Activated CD4-positive, alpha-beta memory T cell treated with anti-CD3 and anti-CD28 coated beads for 36 hours (primary cell): ENCODE measurements at regions not wholly inside any gene's neighbourhood (a gene's known extent, or its start where the extent isn't known, plus 50 kb on each side); places are given as distances from the start of the nearest gene placed in this dataset.
"Not testable (repeated sequence)": the region's sequence is repeated elsewhere in the genome, so short reads cannot be mapped to it uniquely, and the experiment has no call there.

Experiments used
- CTCF ChIA-PET: fragments of 350-600 bp; sonication (Branson Sonifier 250); formaldehyde crosslinking; loops from one replicate; lab custom pipeline; 2021; ENCODE audit warnings: antibody characterized with exemption, inconsistent platforms; lab: Charles Lee
- POLR2A ChIA-PET: fragments of 350-600 bp; sonication (Branson Sonifier 250); formaldehyde crosslinking; loops from one replicate; lab custom pipeline; 2021; ENCODE audit warnings: antibody characterized with exemption; lab: Charles Lee
- DNase-seq: peaks from one replicate; pipeline ENCODE4 v3.0.0-alpha.2; 2020
- H3K27ac Mint-ChIP-seq: one replicate; pipeline ENCODE4 v1.8.0; 2021; ENCODE audit warnings: mixed read lengths
- H3K27me3 Mint-ChIP-seq: one replicate; pipeline ENCODE4 v1.8.0; 2021; ENCODE audit warnings: mixed read lengths
- H3K36me3 Mint-ChIP-seq: one replicate; pipeline ENCODE4 v1.8.0; 2021; ENCODE audit warnings: mixed read lengths
- H3K4me1 Mint-ChIP-seq: one replicate; pipeline ENCODE4 v1.8.0; 2021; ENCODE audit warnings: low read depth, mixed read lengths
- H3K4me3 Mint-ChIP-seq: one replicate; pipeline ENCODE4 v1.8.0; 2021; ENCODE audit warnings: mild to moderate bottlenecking, mixed read lengths
- H3K9me3 Mint-ChIP-seq: one replicate; pipeline ENCODE4 v1.8.0; 2021; ENCODE audit warnings: mixed read lengths
- intact Hi-C: fragments of 100-400 bp; cut with micrococcal nuclease; formaldehyde crosslinking; loops from one replicate; pipeline ENCODE4 v1.15.1; 2023

DNA sequence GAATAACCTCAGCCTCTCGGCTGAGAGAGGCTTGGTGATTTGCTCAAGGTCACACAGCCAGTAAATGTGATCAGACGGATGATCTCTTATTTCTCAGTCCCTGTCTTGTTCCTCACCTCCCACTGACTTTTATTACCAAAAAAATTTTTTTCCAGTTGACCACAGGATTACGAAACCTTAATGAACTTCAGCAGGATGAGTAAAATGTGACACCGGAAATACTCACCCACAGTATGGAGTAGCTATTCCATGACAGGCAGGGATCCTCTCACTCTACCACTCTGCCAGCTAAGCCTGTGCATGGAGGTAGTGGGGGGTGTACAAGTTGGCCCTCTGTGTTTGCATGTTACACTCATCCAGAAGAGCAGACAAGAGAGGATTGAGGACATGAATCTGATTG, 916.4 kb downstream of the UQCRFS1 start:
- ChIA-PET CTCF (no interaction called here), POLR2A (no interaction called here)
- no peaks in the 10 kb centered on the region for H3K36me3 Mint-ChIP-seq
- H3K27me3 Mint-ChIP-seq = no peaks in the 10 kb centered on the region
- H3K4me1 Mint-ChIP-seq = no peaks in the 10 kb centered on the region
- no peak overlapping the region for H3K4me3 Mint-ChIP-seq
- DNase-seq = no peak
- intact Hi-C loops = no loop called here
- peaks cover 10% of the 10 kb centered on the region for H3K9me3 Mint-ChIP-seq
- no peak overlapping the region for H3K27ac Mint-ChIP-seq

DNA sequence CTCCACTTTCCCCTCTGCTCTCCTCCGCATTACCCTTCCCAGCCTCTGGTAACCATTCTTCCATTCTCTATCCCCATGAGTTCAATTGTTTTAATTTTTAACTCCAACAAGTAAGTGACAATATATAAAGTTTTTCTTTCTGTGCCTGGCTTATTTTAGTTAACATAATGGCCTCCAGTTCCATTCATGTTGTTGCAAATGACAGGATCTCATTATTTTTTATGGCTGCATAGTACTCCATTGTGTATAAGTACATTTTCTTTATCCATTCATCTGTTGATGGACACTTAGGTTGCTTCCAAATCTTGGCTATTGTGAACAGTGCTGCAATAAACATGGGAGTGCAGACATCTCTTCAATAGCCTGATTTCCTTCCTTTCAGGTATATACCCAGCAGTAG, 918.0 kb downstream of the UQCRFS1 start:
- CTCF ChIA-PET, H3K4me1 Mint-ChIP-seq, H3K4me3 Mint-ChIP-seq, H3K27me3 Mint-ChIP-seq, POLR2A ChIA-PET, intact Hi-C loops, DNase-seq, H3K36me3 Mint-ChIP-seq, H3K9me3 Mint-ChIP-seq, H3K27ac Mint-ChIP-seq: not testable (repeated sequence)

- Mint-ChIP-seq H3K4me3 (no peak overlapping the region), H3K4me1 (no peaks in the 10 kb centered on the region), H3K27me3 (no peaks in the 10 kb centered on the region), H3K9me3 (peaks cover 10% of the 10 kb centered on the region), H3K36me3 (no peaks in the 10 kb centered on the region), H3K27ac (no peak overlapping the region)
- CTCF ChIA-PET = no interaction called here
- intact Hi-C loops = no loop called here
- no peak for DNase-seq
- POLR2A ChIA-PET = no interaction called here
These were observed 918.6 kb downstream of the UQCRFS1 start for GRCh38 chr19:28294395-28294794.

DNA sequence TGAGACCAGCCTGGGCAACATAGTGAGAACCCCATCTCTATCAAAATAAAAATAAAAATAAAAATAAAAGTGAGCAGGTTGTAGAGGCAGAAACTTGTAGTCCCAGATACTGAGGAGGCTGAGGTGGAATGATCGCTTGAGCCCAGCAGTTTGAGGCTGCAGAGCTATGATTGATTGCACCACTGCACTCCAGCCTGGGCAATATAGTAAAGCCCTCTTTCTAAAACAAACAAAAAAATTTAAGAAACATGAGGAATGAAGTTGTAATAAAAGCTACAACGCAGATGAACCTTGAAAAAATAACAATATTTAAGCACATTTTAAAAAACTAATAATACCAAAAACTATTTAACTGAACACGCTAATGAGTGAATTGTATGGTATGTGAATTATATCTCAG, 919.3 kb downstream of the UQCRFS1 start:
- H3K27ac Mint-ChIP-seq = no peak overlapping the region
- no peaks in the 10 kb centered on the region for H3K4me1 Mint-ChIP-seq
- no peaks in the 10 kb centered on the region for H3K27me3 Mint-ChIP-seq
- H3K4me3 Mint-ChIP-seq = no peak overlapping the region
- H3K36me3 Mint-ChIP-seq = no peaks in the 10 kb centered on the region
- ChIA-PET CTCF (no interaction called here), POLR2A (no interaction called here)
- peaks cover 10% of the 10 kb centered on the region for H3K9me3 Mint-ChIP-seq
- no peak for DNase-seq
- intact Hi-C loops = no loop called here

DNA sequence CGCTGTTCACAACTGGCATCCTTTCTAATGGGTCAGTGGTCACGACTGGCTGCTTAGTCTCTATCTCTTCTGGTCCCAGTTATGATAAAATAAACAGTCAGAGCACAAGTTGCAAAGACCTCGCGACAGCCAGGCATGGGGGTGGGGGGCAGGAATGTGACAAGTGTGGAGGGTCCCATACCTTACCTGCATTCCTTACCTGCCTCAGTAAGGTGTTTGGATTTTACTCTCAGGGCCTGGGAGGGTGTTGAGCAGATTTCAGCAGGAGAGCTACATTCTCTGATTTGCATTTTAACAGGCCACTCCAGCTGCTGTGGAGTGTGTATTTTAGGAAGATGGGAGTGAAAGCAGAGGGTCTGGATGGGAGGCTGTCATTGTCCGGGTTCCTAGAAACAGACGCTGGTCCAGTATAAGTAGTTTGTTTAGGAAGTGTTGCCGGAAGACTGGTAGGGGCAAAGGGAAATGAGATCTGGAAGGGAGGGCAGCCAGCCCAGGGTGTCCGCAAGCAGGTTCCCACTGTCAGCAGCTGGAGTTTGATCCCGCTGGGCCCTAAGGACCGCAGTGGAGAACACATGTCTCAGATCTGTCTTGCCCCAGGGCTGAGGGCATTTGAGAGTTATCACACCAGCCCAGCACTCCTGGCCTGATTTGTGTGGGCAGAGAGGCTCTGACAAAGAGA, 920.0 kb downstream of the UQCRFS1 start:
- DNase-seq = no peak
- CTCF ChIA-PET = no interaction called here
- H3K4me3 Mint-ChIP-seq = no peak overlapping the region
- H3K9me3 Mint-ChIP-seq = peaks cover 10% of the 10 kb centered on the region
- intact Hi-C loops = no loop called here
- POLR2A ChIA-PET = no interaction called here
- H3K27me3 Mint-ChIP-seq = no peaks in the 10 kb centered on the region
- H3K36me3 Mint-ChIP-seq = no peaks in the 10 kb centered on the region
- H3K4me1 Mint-ChIP-seq = no peaks in the 10 kb centered on the region
- H3K27ac Mint-ChIP-seq = no peak overlapping the region

- no peak overlapping the region for H3K27ac Mint-ChIP-seq
- ChIA-PET POLR2A (no interaction called here), CTCF (no interaction called here)
- no peak for DNase-seq
- no peak overlapping the region for H3K4me3 Mint-ChIP-seq
- H3K27me3 Mint-ChIP-seq = no peaks in the 10 kb centered on the region
- no peaks in the 10 kb centered on the region for H3K36me3 Mint-ChIP-seq
- H3K9me3 Mint-ChIP-seq = peaks cover 15% of the 10 kb centered on the region
- intact Hi-C loops = no loop called here
- no peaks in the 10 kb centered on the region for H3K4me1 Mint-ChIP-seq
These were observed 921.1 kb downstream of the UQCRFS1 start for GRCh38 chr19:28291874-28292273.

- Mint-ChIP-seq H3K4me3 (no peak overlapping the region), H3K36me3 (peaks cover under 1% of the 10 kb centered on the region), H3K4me1 (no peaks in the 10 kb centered on the region), H3K9me3 (peaks cover 16% of the 10 kb centered on the region), H3K27ac (no peak overlapping the region), H3K27me3 (no peaks in the 10 kb centered on the region)
- no peak for DNase-seq
- intact Hi-C loops = no loop called here
- ChIA-PET POLR2A (no interaction called here), CTCF (no interaction called here)
These were observed 921.8 kb downstream of the UQCRFS1 start for GRCh38 chr19:28290963-28291657.

DNA sequence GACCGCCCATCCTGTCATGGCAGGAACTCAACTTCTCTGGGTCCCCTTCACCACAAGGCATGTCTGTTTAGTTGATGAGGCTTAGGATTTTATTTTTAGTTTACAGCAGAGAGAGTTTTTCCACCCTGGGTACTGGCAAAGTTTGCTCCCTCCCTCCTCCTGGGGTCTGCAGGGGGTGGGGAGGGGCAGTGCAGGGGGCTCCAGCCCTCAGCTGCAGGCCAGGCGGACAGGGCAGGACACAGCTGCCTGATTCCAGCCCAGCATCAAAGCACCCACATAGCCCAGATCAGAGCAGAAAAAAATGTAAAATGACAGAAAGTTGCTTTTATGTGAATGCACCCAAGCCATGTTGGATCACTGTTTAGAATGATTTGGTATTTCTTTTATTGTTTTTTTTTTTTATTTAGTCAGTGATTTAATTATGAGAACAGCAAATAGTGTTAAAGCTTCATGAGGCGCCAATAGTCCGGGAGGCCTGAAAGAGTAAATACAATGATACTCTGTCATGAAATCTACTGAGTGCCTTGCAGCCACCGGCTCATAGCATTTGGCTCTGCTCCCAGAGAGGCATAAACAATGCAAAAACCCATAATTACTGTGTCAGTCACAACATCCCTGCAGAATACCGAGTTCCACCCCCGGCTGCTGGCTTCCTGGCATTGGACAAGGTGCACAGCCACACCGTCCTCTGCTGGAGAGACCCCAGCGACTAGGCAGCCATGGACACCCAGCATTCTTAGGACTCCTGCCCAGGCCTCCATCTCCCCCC, 923.5 kb downstream of the UQCRFS1 start:
- Mint-ChIP-seq H3K4me1 (no peaks in the 10 kb centered on the region), H3K4me3 (no peak overlapping the region), H3K27ac (no peak overlapping the region), H3K27me3 (no peaks in the 10 kb centered on the region), H3K36me3 (peaks cover 3% of the 10 kb centered on the region), H3K9me3 (peaks cover 18% of the 10 kb centered on the region)
- intact Hi-C loops = no loop called here
- no peak for DNase-seq
- CTCF ChIA-PET = no interaction called here
- POLR2A ChIA-PET = no interaction called here

- Mint-ChIP-seq H3K27me3 (no peaks in the 10 kb centered on the region), H3K36me3 (peaks cover 3% of the 10 kb centered on the region), H3K9me3 (peaks cover 18% of the 10 kb centered on the region), H3K4me1 (no peaks in the 10 kb centered on the region), H3K4me3 (no peak overlapping the region), H3K27ac (no peak overlapping the region)
- no peak for DNase-seq
- CTCF ChIA-PET = no interaction called here
- intact Hi-C loops = no loop called here
- POLR2A ChIA-PET = no interaction called here
These were observed 924.2 kb downstream of the UQCRFS1 start for GRCh38 chr19:28288572-28289264.

- H3K9me3 Mint-ChIP-seq = peaks cover 23% of the 10 kb centered on the region
- no peaks in the 10 kb centered on the region for H3K4me1 Mint-ChIP-seq
- intact Hi-C loops = no loop called here
- H3K4me3 Mint-ChIP-seq = no peak overlapping the region
- H3K36me3 Mint-ChIP-seq = peaks cover 3% of the 10 kb centered on the region
- no peak for DNase-seq
- CTCF ChIA-PET = no interaction called here
- POLR2A ChIA-PET = no interaction called here
- no peak overlapping the region for H3K27ac Mint-ChIP-seq
- H3K27me3 Mint-ChIP-seq = no peaks in the 10 kb centered on the region
These were observed 927.0 kb downstream of the UQCRFS1 start for GRCh38 chr19:28285917-28286316.

GRCh38 chr19:28285078-28285477, 927.9 kb downstream of the UQCRFS1 start:
- intact Hi-C loops = no loop called here
- Mint-ChIP-seq H3K9me3 (peaks cover 27% of the 10 kb centered on the region), H3K4me3 (no peak overlapping the region), H3K36me3 (peaks cover 3% of the 10 kb centered on the region), H3K27ac (no peak overlapping the region), H3K4me1 (no peaks in the 10 kb centered on the region), H3K27me3 (no peaks in the 10 kb centered on the region)
- POLR2A ChIA-PET = no interaction called here
- CTCF ChIA-PET = no interaction called here
- DNase-seq = no peak

DNA sequence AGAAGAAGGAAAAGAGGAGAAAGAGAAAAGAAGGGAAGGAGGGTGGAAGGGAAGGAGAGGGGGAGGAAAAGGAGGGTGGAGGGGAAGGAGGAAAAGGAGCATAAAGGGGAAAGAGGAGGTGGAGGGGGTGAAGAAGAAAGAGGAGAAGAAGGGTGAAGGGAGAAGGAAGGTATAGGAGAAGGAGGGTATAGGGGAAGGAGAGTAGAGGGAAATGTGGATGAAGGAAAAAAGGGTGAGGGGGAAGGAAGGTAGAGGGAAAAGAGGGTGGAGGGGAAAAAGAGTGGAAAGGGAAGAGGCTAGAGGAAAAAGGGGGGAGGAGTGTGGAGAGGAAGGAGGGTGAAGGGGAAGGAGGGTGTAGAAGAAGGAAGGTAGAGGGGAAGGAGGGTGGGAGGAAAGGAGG, 928.6 kb downstream of the UQCRFS1 start:
- ChIA-PET POLR2A (no interaction called here), CTCF (no interaction called here)
- H3K9me3 Mint-ChIP-seq = peaks cover 30% of the 10 kb centered on the region
- no peaks in the 10 kb centered on the region for H3K4me1 Mint-ChIP-seq
- H3K27ac Mint-ChIP-seq = no peak overlapping the region
- no peak overlapping the region for H3K4me3 Mint-ChIP-seq
- intact Hi-C loops = no loop called here
- H3K36me3 Mint-ChIP-seq = peaks cover 3% of the 10 kb centered on the region
- no peaks in the 10 kb centered on the region for H3K27me3 Mint-ChIP-seq
- DNase-seq = no peak
